ENCODE measurements at regions not wholly inside any gene's neighbourhood (a gene's known extent, or its start where the extent isn't known, plus 50 kb on each side); places are given as distances from the start of the nearest gene placed in this dataset.

GRCh38 chr6:112990971-112991370 is 643.8 kb downstream of the RFPL4B start:
- Histone ChIP-seq H2BK120ac (ENCODE audit: low read depth, low read length) (no peak overlapping the region), H3K27ac (ENCODE audit: low read length, poor library complexity, severe bottlenecking) (no peak overlapping the region)
- DNase-seq: peak; percentile 21

GRCh38 chr6:112991912-112992311 is 644.8 kb downstream of the RFPL4B start:
- no peaks in the 10 kb centered on the region for H3K79me1 ChIP-seq (replicated peaks; ENCODE audit: low read length, poor library complexity, severe bottlenecking)
- no peak overlapping the region for H3K23ac ChIP-seq (ENCODE audit: low read length in 2 of 2)
- H3K9ac ChIP-seq (ENCODE audit: low read length): no peak overlapping the region
- 80% methylated on average over 2 of the region's 4 CpGs for WGBS
- no peak overlapping the region for H3K18ac ChIP-seq (ENCODE audit: low read depth in 1 of 2, low read length in 2 of 2)
- H2BK15ac ChIP-seq (ENCODE audit: low read depth, poor library complexity, severe bottlenecking): no peak overlapping the region
- no peaks in the 10 kb centered on the region for H3K9me3 ChIP-seq (ENCODE audit: control insufficient read depth, low read length)
- no peak overlapping the region for H2AK5ac ChIP-seq (ENCODE audit: low read length, severe bottlenecking)
- no peak overlapping the region for H3K27ac ChIP-seq (ENCODE audit: low read length, poor library complexity, severe bottlenecking)
- H4K91ac ChIP-seq (ENCODE audit: low read length): no peak overlapping the region
- H3K27me3 ChIP-seq (ENCODE audit: control insufficient read depth in 1 of 2, insufficient read depth in 1 of 2, low read length in 2 of 2): no peaks in the 10 kb centered on the region
- H3K4me2 ChIP-seq (ENCODE audit: low read length, poor library complexity, severe bottlenecking): no peak overlapping the region
- H2AFZ ChIP-seq (ENCODE audit: low read depth, low read length): no peak overlapping the region
- H3K4me1 ChIP-seq (ENCODE audit: control insufficient read depth, insufficient read depth, low read depth, low read length): no peaks in the 10 kb centered on the region
- H2BK120ac ChIP-seq (ENCODE audit: low read depth, low read length): no peak overlapping the region
- no peak for DNase-seq
- no peak overlapping the region for H4K8ac ChIP-seq (ENCODE audit: low read length)
- H2BK12ac ChIP-seq (ENCODE audit: low read length in 2 of 2): no peak overlapping the region
- no peak overlapping the region for H3K4me3 ChIP-seq (ENCODE audit: insufficient read depth in 1 of 2, low read depth in 1 of 2, low read length in 2 of 2)
- H3K14ac ChIP-seq (ENCODE audit: low read length in 2 of 2): no peak overlapping the region
- H2BK5ac ChIP-seq (ENCODE audit: low read depth, low read length, poor library complexity, severe bottlenecking): no peak overlapping the region
- H3K4ac ChIP-seq (ENCODE audit: low read depth in 1 of 2, low read length in 2 of 2): no peak overlapping the region
- no peaks in the 10 kb centered on the region for H3K36me3 ChIP-seq (ENCODE audit: control insufficient read depth in 1 of 2, insufficient read depth in 2 of 2, low read depth in 1 of 2, low read length in 2 of 2)

More at GRCh38 chr6:112990971-112991370, 643.8 kb downstream of the RFPL4B start:
- no peak overlapping the region for H4K91ac ChIP-seq (ENCODE audit: low read length)
- no peaks in the 10 kb centered on the region for H3K4me1 ChIP-seq (ENCODE audit: control insufficient read depth, insufficient read depth, low read depth, low read length)
- H3K18ac ChIP-seq (ENCODE audit: low read depth in 1 of 2, low read length in 2 of 2): no peak overlapping the region
- no peak overlapping the region for H3K23ac ChIP-seq (ENCODE audit: low read length in 2 of 2)
- no peak overlapping the region for H2BK15ac ChIP-seq (ENCODE audit: low read depth, poor library complexity, severe bottlenecking)
- H2AFZ ChIP-seq (ENCODE audit: low read depth, low read length): no peak overlapping the region
- H3K4me3 ChIP-seq (ENCODE audit: insufficient read depth in 1 of 2, low read depth in 1 of 2, low read length in 2 of 2): no peak overlapping the region
- H2BK12ac ChIP-seq (ENCODE audit: low read length in 2 of 2): no peak overlapping the region
- H2BK5ac ChIP-seq (ENCODE audit: low read depth, low read length, poor library complexity, severe bottlenecking): no peak overlapping the region
- H3K14ac ChIP-seq (ENCODE audit: low read length in 2 of 2): no peak overlapping the region
- H2AK5ac ChIP-seq (ENCODE audit: low read length, severe bottlenecking): no peak overlapping the region
- H3K27me3 ChIP-seq (ENCODE audit: control insufficient read depth in 1 of 2, insufficient read depth in 1 of 2, low read length in 2 of 2): no peaks in the 10 kb centered on the region
- no peaks in the 10 kb centered on the region for H3K79me1 ChIP-seq (replicated peaks; ENCODE audit: low read length, poor library complexity, severe bottlenecking)
- H3K4ac ChIP-seq (ENCODE audit: low read depth in 1 of 2, low read length in 2 of 2): no peak overlapping the region
- H3K36me3 ChIP-seq (ENCODE audit: control insufficient read depth in 1 of 2, insufficient read depth in 2 of 2, low read depth in 1 of 2, low read length in 2 of 2): no peaks in the 10 kb centered on the region
- H3K9me3 ChIP-seq (ENCODE audit: control insufficient read depth, low read length): no peaks in the 10 kb centered on the region
- no peak overlapping the region for H3K4me2 ChIP-seq (ENCODE audit: low read length, poor library complexity, severe bottlenecking)
- H3K9ac ChIP-seq (ENCODE audit: low read length): no peak overlapping the region
- H4K8ac ChIP-seq (ENCODE audit: low read length): no peak overlapping the region

GRCh38 chr6:112997421-112998085 is 650.4 kb downstream of the RFPL4B start:
- H3K4ac ChIP-seq (ENCODE audit: low read depth in 1 of 2, low read length in 2 of 2): no peak overlapping the region
- no peaks in the 10 kb centered on the region for H3K79me1 ChIP-seq (replicated peaks; ENCODE audit: low read length, poor library complexity, severe bottlenecking)
- H2BK120ac ChIP-seq (ENCODE audit: low read depth, low read length): no peak overlapping the region
- H3K36me3 ChIP-seq (ENCODE audit: control insufficient read depth in 1 of 2, insufficient read depth in 2 of 2, low read depth in 1 of 2, low read length in 2 of 2): no peaks in the 10 kb centered on the region
- no peak overlapping the region for H3K14ac ChIP-seq (ENCODE audit: low read length in 2 of 2)
- 100% methylated on average over 1 of the region's 3 CpGs for WGBS
- H3K4me1 ChIP-seq (ENCODE audit: control insufficient read depth, insufficient read depth, low read depth, low read length): no peaks in the 10 kb centered on the region
- H3K4me2 ChIP-seq (ENCODE audit: low read length, poor library complexity, severe bottlenecking): no peak overlapping the region
- no peak overlapping the region for H3K9ac ChIP-seq (ENCODE audit: low read length)
- no peak overlapping the region for H2AK5ac ChIP-seq (ENCODE audit: low read length, severe bottlenecking)
- DNase-seq: no peak
- H4K91ac ChIP-seq (ENCODE audit: low read length): no peak overlapping the region
- no peak overlapping the region for H3K4me3 ChIP-seq (ENCODE audit: insufficient read depth in 1 of 2, low read depth in 1 of 2, low read length in 2 of 2)
- no peak overlapping the region for H2BK15ac ChIP-seq (ENCODE audit: low read depth, poor library complexity, severe bottlenecking)
- no peak overlapping the region for H4K8ac ChIP-seq (ENCODE audit: low read length)
- H3K18ac ChIP-seq (ENCODE audit: low read depth in 1 of 2, low read length in 2 of 2): no peak overlapping the region
- H2BK5ac ChIP-seq (ENCODE audit: low read depth, low read length, poor library complexity, severe bottlenecking): no peak overlapping the region
- no peak overlapping the region for H2AFZ ChIP-seq (ENCODE audit: low read depth, low read length)
- H3K23ac ChIP-seq (ENCODE audit: low read length in 2 of 2): no peak overlapping the region
- H2BK12ac ChIP-seq (ENCODE audit: low read length in 2 of 2): no peak overlapping the region
- H3K27me3 ChIP-seq (ENCODE audit: control insufficient read depth in 1 of 2, insufficient read depth in 1 of 2, low read length in 2 of 2): no peaks in the 10 kb centered on the region
- no peak overlapping the region for H3K27ac ChIP-seq (ENCODE audit: low read length, poor library complexity, severe bottlenecking)
- no peaks in the 10 kb centered on the region for H3K9me3 ChIP-seq (ENCODE audit: control insufficient read depth, low read length)

DNA sequence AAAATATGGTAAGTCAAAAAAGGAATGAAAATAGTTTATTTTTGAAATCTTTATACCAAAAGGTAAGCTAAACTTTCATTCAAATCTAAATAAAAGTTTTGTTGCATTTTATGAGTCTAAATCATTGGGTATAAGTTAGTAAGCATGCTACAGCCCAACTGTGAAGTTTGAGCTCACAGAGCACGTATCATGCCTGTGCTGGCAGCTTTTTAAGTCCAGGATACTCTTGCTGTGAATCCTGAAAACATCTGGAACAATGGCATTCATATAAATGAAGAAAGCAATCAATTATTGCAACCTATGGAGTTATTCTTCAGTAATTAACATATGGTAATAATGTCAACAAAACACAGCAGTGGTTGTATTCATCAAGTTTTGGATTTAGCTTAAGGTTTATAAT is 656.9 kb downstream of the RFPL4B start:
- Histone ChIP-seq H2BK120ac (ENCODE audit: low read depth, low read length) (no peak overlapping the region), H4K8ac (ENCODE audit: low read length) (no peak overlapping the region), H2AK5ac (ENCODE audit: low read length, severe bottlenecking) (no peak overlapping the region), H2BK5ac (ENCODE audit: low read depth, low read length, poor library complexity, severe bottlenecking) (no peak overlapping the region), H3K9ac (ENCODE audit: low read length) (no peak overlapping the region), H3K14ac (ENCODE audit: low read length in 2 of 2) (no peak overlapping the region), H3K27me3 (ENCODE audit: control insufficient read depth in 1 of 2, insufficient read depth in 1 of 2, low read length in 2 of 2) (no peaks in the 10 kb centered on the region), H3K4ac (ENCODE audit: low read depth in 1 of 2, low read length in 2 of 2) (no peak overlapping the region), H2AFZ (ENCODE audit: low read depth, low read length) (no peak overlapping the region), H3K36me3 (ENCODE audit: control insufficient read depth in 1 of 2, insufficient read depth in 2 of 2, low read depth in 1 of 2, low read length in 2 of 2) (no peaks in the 10 kb centered on the region), H3K79me1 (replicated peaks; ENCODE audit: low read length, poor library complexity, severe bottlenecking) (no peaks in the 10 kb centered on the region), H3K23ac (ENCODE audit: low read length in 2 of 2) (no peak overlapping the region), H2BK12ac (ENCODE audit: low read length in 2 of 2) (no peak overlapping the region), H3K4me2 (ENCODE audit: low read length, poor library complexity, severe bottlenecking) (no peak overlapping the region), H3K4me1 (ENCODE audit: control insufficient read depth, insufficient read depth, low read depth, low read length) (no peaks in the 10 kb centered on the region), H3K18ac (ENCODE audit: low read depth in 1 of 2, low read length in 2 of 2) (no peak overlapping the region), H2BK15ac (ENCODE audit: low read depth, poor library complexity, severe bottlenecking) (no peak overlapping the region), H3K9me3 (ENCODE audit: control insufficient read depth, low read length) (no peaks in the 10 kb centered on the region), H3K4me3 (ENCODE audit: insufficient read depth in 1 of 2, low read depth in 1 of 2, low read length in 2 of 2) (no peak overlapping the region), H3K27ac (ENCODE audit: low read length, poor library complexity, severe bottlenecking) (no peak overlapping the region), H4K91ac (ENCODE audit: low read length) (no peak overlapping the region)
- no peak for DNase-seq
- WGBS: 92% methylated on average over 1 of the region's 1 CpG

Data from mesenchymal stem cell (in vitro differentiated cells and primary cell).